K562 (cell line): ENCODE measurements at regions not wholly inside any gene's neighbourhood (a gene's known extent, or its start where the extent isn't known, plus 50 kb on each side); places are given as distances from the start of the nearest gene placed in this dataset.

Experiments used
- ADNP ChIP-seq: fragments of 200-800 bp; sonication (Bioruptor generic); IDR thresholded peaks from 2 replicates; pipeline ENCODE4 v1.6.1; 2016; ENCODE audit warnings: missing genetic modification characterization, missing compliant biosample characterization
- MYC ChIP-seq, 2 experiments: fragments of 250-450 bp in 1 of 2; sonication (Bioruptor Pico) in 1 of 2; IDR thresholded peaks; 2 replicates each; pipeline versions ENCODE4 v1.5.1 to v1.6.1; 2012 to 2021; ENCODE audit warnings: low read depth in 2 of 2, borderline replicate concordance in 1 of 2, improper control_type of control experiment in 1 of 2, low read length in 1 of 2, mild to moderate bottlenecking in 1 of 2, moderate library complexity in 1 of 2
- SMAD1 ChIP-seq: fragments of 150-350 bp; IDR thresholded peaks from 2 replicates; pipeline ENCODE4 v1.6.1; 2014; ENCODE audit warnings: low read length, low read depth; ENCODE audit not compliant: partially characterized antibody
- ZNF311 ChIP-seq: fragments of 250-450 bp; sonication (Bioruptor Pico); IDR thresholded peaks from 2 replicates; pipeline ENCODE4 v1.4.0; 2020; ENCODE audit warnings: mild to moderate bottlenecking, moderate library complexity

GRCh38 chr2:117519238-117519637 lies 295.3 kb upstream of the DDX18 start:
- TF ChIP-seq ADNP (tag) (no peak), ZNF311 (no peak), SMAD1 (no peak), MYC (IDR thresholded peaks at IDR 0.05; ENCODE audit: low read depth, low read length) (no peak), MYC (CRISPR knock-in tag; IDR thresholded peaks at IDR 0.05; ENCODE audit: borderline replicate concordance, low read depth) (no peak)
